ENCODE measurements at regions not wholly inside any gene's neighbourhood (a gene's known extent, or its start where the extent isn't known, plus 50 kb on each side); places are given as distances from the start of the nearest gene placed in this dataset.
"Not testable (repeated sequence)": the region's sequence is repeated elsewhere in the genome, so short reads cannot be mapped to it uniquely, and the experiment has no call there.

DNA sequence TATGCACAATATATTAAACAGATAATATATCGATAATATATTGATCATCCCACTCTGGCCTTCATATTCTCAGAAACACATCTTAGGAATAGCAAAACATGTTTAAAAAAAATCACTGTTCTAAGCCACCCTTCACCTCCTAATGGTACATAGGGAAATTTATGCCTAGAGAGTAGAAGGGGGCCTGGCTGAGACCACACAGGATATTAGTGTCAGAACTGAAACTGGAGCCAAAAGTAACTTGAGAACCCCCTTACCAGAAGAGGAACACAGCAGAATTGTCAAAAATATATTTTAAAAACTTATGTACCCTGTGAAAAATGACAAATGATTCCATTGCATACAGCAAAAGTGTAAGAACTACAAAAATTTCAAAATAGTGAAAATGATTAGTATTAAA is 173.1 kb downstream of the VSIG4 start:
- Histone ChIP-seq H3K27ac (ENCODE audit: low read length) (no peak overlapping the region), H3K9me3 (ENCODE audit: control insufficient read depth, insufficient read depth, low read length) (no peaks in the 10 kb centered on the region), H3K27me3 (ENCODE audit: control insufficient read depth, insufficient read depth, low read length) (no peaks in the 10 kb centered on the region), H3K36me3 (ENCODE audit: control insufficient read depth, insufficient read depth, low read length) (no peaks in the 10 kb centered on the region), H3K4me3 (ENCODE audit: low read length) (no peak overlapping the region), H3K4me1 (ENCODE audit: control insufficient read depth, insufficient read depth, low read length) (no peaks in the 10 kb centered on the region)
- DNase-seq (ENCODE audit: low read depth, low spot score): no peak
- no CpG with 5 or more reads among the region's 1 CpG for WGBS (ENCODE audit: insufficient coverage, insufficient read length)

DNA sequence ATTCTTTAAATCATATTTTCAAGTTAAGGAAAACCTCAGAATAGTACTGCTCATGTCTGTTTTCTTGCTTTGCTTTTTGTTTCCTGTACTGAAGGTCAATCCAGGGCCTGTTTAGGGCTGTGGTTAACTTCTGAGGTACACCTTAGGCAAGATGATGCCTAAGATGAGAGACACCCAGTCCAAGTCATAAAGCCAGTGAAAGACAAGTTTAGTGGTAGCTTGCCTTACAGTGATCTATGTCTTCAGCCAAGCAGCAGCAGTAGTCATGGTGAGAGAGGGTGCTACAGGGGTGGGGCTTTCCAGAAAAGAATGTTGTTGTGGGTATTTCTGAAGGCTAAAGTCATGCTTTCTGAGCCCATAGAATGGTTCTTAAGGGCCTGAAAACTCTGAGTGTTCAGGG is 173.7 kb downstream of the VSIG4 start:
- H3K9me3 ChIP-seq (ENCODE audit: control insufficient read depth, insufficient read depth, low read length): no peaks in the 10 kb centered on the region
- H3K27me3 ChIP-seq (ENCODE audit: control insufficient read depth, insufficient read depth, low read length): no peaks in the 10 kb centered on the region
- no peak overlapping the region for H3K4me3 ChIP-seq (ENCODE audit: low read length)
- H3K27ac ChIP-seq (ENCODE audit: low read length): no peak overlapping the region
- H3K4me1 ChIP-seq (ENCODE audit: control insufficient read depth, insufficient read depth, low read length): no peaks in the 10 kb centered on the region
- H3K36me3 ChIP-seq (ENCODE audit: control insufficient read depth, insufficient read depth, low read length): no peaks in the 10 kb centered on the region
- DNase-seq (ENCODE audit: low read depth, low spot score): no peak

DNA sequence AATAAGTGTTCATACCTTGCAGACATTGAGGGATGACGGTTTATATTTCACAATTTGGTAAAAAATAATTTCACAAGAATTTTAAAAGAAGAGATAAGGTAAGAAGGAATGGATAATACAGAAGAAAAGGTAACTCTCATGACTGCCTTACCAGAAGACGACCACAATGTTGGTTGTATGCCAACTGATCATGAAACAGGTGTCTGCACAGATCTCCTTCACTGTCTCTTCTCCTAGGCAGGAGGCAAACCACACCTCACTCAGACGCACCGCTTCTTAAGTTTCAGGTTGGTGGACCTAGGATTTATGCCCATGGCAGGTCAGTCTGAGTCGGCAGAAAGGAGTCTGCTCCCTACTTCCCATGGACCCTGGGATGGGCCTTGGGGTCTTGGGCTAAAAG is 177.2 kb downstream of the VSIG4 start:
- Histone ChIP-seq H3K4me3 (ENCODE audit: low read length) (no peak overlapping the region), H3K27ac (ENCODE audit: low read length) (no peak overlapping the region), H3K36me3 (ENCODE audit: control insufficient read depth, insufficient read depth, low read length) (no peaks in the 10 kb centered on the region), H3K27me3 (ENCODE audit: control insufficient read depth, insufficient read depth, low read length) (no peaks in the 10 kb centered on the region), H3K4me1 (ENCODE audit: control insufficient read depth, insufficient read depth, low read length) (no peaks in the 10 kb centered on the region), H3K9me3 (ENCODE audit: control insufficient read depth, insufficient read depth, low read length) (no peaks in the 10 kb centered on the region)
- WGBS (ENCODE audit: insufficient coverage, insufficient read length): no CpG with 5 or more reads among the region's 5 CpGs
- DNase-seq (ENCODE audit: low read depth, low spot score): no peak

DNA sequence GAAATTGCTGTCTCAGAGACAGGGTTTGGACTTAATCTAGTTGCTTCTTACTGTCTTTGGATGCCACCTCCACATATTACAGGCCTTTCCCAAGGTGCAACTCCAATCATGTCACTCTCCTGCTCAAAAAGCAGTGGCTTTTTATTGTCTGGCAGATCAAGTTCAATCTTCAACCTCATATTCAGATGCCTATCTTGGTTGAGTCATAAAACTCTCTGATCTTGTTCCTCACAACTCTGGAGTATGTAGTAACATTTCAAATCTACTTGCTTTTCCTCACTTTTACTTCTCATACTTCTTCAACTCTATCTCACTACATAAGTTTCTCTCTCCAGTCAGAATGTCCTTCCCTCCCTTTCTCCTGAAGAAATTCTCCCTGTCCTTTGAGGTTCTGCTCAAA is 180.6 kb downstream of the VSIG4 start:
- no peak for DNase-seq (ENCODE audit: low read depth, low spot score)
- Histone ChIP-seq H3K27ac (ENCODE audit: low read length) (no peak overlapping the region), H3K4me3 (ENCODE audit: low read length) (no peak overlapping the region), H3K9me3 (ENCODE audit: control insufficient read depth, insufficient read depth, low read length) (no peaks in the 10 kb centered on the region), H3K36me3 (ENCODE audit: control insufficient read depth, insufficient read depth, low read length) (no peaks in the 10 kb centered on the region), H3K27me3 (ENCODE audit: control insufficient read depth, insufficient read depth, low read length) (no peaks in the 10 kb centered on the region), H3K4me1 (ENCODE audit: control insufficient read depth, insufficient read depth, low read length) (no peaks in the 10 kb centered on the region)

DNA sequence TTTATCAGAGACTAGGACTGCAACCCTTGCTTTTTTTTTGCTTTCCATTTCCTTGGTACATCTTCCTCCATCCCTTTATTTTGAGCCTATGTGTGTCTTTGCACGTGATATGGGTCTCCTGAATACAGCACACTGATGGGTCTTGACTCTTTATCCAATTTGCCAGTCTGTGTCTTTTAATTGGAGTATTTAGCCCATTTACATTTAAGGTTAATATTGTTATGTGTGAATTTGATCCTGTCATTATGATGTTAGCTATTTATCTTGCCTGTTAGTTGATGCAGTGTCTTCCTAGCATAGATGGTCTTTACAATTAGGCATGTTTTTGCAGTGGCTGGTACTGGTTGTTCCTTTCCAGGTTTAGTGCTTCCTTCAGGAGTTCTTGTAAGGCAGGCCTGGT is 185.4 kb downstream of the VSIG4 start:
- H3K27me3 ChIP-seq (ENCODE audit: control insufficient read depth, insufficient read depth, low read length); H3K9me3 ChIP-seq (ENCODE audit: control insufficient read depth, insufficient read depth, low read length); DNase-seq (ENCODE audit: low read depth, low spot score); H3K4me3 ChIP-seq (ENCODE audit: low read length); H3K27ac ChIP-seq (ENCODE audit: low read length); H3K4me1 ChIP-seq (ENCODE audit: control insufficient read depth, insufficient read depth, low read length); H3K36me3 ChIP-seq (ENCODE audit: control insufficient read depth, insufficient read depth, low read length): not testable (repeated sequence)
- no CpG with 5 or more reads among the region's 1 CpG for WGBS (ENCODE audit: insufficient coverage, insufficient read length)

DNA sequence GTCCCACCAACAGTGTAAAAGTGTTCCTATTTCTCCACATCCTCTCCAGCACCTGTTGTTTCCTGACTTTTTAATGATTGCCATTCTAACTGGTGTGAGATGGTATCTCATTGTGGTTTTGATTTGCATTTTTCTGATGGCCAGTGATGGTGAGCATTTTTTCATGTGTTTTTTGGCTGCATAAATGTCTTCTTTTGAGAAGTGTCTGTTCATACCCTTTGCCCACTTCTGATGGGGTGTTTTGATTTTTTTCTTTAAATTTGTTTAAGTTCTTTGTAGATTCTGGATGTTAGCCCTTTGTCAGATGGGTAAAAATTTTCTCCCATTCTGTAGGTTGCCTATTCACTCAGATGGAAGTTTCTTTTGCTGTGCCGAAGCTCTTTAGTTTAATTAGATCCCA is 183.9 kb downstream of the MSN start:
- H3K9me3 ChIP-seq (ENCODE audit: control insufficient read depth, insufficient read depth, low read length); H3K27ac ChIP-seq (ENCODE audit: low read length); DNase-seq (ENCODE audit: low read depth, low spot score); H3K4me1 ChIP-seq (ENCODE audit: control insufficient read depth, insufficient read depth, low read length); H3K36me3 ChIP-seq (ENCODE audit: control insufficient read depth, insufficient read depth, low read length); H3K27me3 ChIP-seq (ENCODE audit: control insufficient read depth, insufficient read depth, low read length); H3K4me3 ChIP-seq (ENCODE audit: low read length): not testable (repeated sequence)
- WGBS (ENCODE audit: insufficient coverage, insufficient read length): no CpG with 5 or more reads among the region's 1 CpG

DNA sequence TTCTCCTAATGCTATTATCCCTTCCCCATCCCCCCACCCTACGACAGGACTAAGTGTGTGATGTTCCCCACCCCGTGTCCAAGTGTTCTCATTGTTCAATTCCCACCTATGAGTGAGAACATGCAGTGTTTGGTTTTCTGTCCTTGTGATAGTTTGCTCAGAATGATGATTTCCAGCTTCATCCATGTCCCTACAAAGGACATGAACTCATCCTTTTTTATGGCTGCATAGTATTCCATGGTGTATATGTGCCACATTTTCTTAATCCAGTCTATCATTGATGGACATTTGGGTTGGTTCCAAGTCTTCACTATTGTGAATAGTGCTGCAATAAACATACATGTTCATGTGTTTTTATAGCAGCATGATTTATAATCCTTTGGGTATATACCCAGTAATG is 183.4 kb downstream of the MSN start:
- not testable (repeated sequence) for H3K9me3 ChIP-seq (ENCODE audit: control insufficient read depth, insufficient read depth, low read length); H3K27me3 ChIP-seq (ENCODE audit: control insufficient read depth, insufficient read depth, low read length); H3K4me3 ChIP-seq (ENCODE audit: low read length); H3K27ac ChIP-seq (ENCODE audit: low read length); H3K36me3 ChIP-seq (ENCODE audit: control insufficient read depth, insufficient read depth, low read length); DNase-seq (ENCODE audit: low read depth, low spot score); H3K4me1 ChIP-seq (ENCODE audit: control insufficient read depth, insufficient read depth, low read length)
- WGBS (ENCODE audit: insufficient coverage, insufficient read length): no CpG with 5 or more reads among the region's 2 CpGs

DNA sequence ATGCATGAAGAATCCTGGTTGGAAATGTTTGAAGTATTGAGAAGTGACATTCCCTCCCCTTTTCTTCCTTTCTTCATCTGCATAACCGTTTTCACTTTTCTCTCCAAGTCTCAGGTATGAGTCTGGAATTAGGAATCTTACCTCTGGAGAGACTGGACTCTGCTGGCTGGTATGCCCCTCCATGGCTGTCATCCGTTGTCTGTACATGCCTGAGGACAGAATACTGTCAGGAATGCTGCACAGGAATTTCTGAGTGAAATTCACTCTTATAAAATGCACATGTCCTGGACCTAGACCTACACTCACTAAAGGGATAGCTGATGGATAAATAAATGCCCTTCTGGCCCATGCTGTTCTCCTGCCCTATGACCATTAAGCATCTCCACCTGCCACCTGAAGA is 179.5 kb downstream of the MSN start:
- DNase-seq (ENCODE audit: low read depth, low spot score): no peak
- WGBS (ENCODE audit: insufficient coverage, insufficient read length): no CpG with 5 or more reads among the region's 2 CpGs
- Histone ChIP-seq H3K27ac (ENCODE audit: low read length) (no peak overlapping the region), H3K36me3 (ENCODE audit: control insufficient read depth, insufficient read depth, low read length) (no peaks in the 10 kb centered on the region), H3K9me3 (ENCODE audit: control insufficient read depth, insufficient read depth, low read length) (no peaks in the 10 kb centered on the region), H3K4me1 (ENCODE audit: control insufficient read depth, insufficient read depth, low read length) (no peaks in the 10 kb centered on the region), H3K27me3 (ENCODE audit: control insufficient read depth, insufficient read depth, low read length) (no peaks in the 10 kb centered on the region), H3K4me3 (ENCODE audit: low read length) (no peak overlapping the region)

DNA sequence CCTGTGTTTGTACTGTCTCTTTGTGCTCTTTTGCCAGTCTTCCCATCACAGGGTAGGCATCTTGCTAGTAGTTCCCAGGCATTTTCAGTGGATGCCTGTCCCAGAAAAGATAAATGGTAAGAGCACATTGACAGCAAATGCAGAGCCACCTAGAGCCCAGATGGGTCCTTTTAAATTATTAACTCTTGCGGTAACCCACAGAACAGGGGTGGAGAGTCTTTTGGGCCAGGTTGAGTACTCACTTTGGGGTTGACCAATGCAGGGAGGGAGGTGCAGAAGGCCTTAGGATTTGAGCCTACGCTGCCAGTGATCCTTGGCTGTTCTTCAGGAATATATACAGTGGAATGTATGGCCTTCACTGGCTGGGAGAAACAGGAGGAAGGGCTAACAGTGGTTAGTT is 173.8 kb downstream of the MSN start:
- no CpG with 5 or more reads among the region's 2 CpGs for whole genome bisulfite sequencing (ENCODE audit: insufficient coverage, insufficient read length)
- no peaks in the 10 kb centered on the region for H3K4me1 ChIP-seq (ENCODE audit: control insufficient read depth, insufficient read depth, low read length)
- H3K4me3 ChIP-seq (ENCODE audit: low read length): no peak overlapping the region
- no peak for DNase-seq (ENCODE audit: low read depth, low spot score)
- H3K27ac ChIP-seq (ENCODE audit: low read length): no peak overlapping the region
- no peaks in the 10 kb centered on the region for H3K36me3 ChIP-seq (ENCODE audit: control insufficient read depth, insufficient read depth, low read length)
- no peaks in the 10 kb centered on the region for H3K9me3 ChIP-seq (ENCODE audit: control insufficient read depth, insufficient read depth, low read length)
- no peaks in the 10 kb centered on the region for H3K27me3 ChIP-seq (ENCODE audit: control insufficient read depth, insufficient read depth, low read length)

DNA sequence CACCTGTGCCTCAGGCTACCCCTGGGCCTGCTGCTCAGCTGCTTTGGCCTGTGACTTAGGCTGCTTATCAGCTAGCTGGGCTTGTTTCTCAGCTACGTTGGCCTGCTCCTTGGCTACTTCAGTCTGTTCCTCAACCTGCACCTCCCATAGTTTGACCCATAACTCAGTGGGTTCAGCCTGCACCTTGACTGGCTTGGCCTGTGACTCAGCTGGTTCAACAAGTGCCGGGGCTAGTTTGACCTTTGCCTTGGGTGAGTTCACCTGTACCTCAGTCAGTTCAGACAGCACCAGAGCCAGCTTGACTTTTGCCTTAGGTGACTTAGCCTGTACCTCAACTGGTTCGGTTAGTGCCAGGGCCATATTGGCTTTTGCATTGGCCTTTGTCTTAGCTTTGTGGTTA is 171.2 kb downstream of the MSN start:
- Histone ChIP-seq H3K4me1 (ENCODE audit: control insufficient read depth, insufficient read depth, low read length) (no peaks in the 10 kb centered on the region), H3K27ac (ENCODE audit: low read length) (no peak overlapping the region), H3K9me3 (ENCODE audit: control insufficient read depth, insufficient read depth, low read length) (no peaks in the 10 kb centered on the region), H3K4me3 (ENCODE audit: low read length) (no peak overlapping the region), H3K27me3 (ENCODE audit: control insufficient read depth, insufficient read depth, low read length) (no peaks in the 10 kb centered on the region), H3K36me3 (ENCODE audit: control insufficient read depth, insufficient read depth, low read length) (no peaks in the 10 kb centered on the region)
- DNase-seq (ENCODE audit: low read depth, low spot score): no peak
- WGBS (ENCODE audit: insufficient coverage, insufficient read length): no CpG with 5 or more reads among the region's 3 CpGs

DNA sequence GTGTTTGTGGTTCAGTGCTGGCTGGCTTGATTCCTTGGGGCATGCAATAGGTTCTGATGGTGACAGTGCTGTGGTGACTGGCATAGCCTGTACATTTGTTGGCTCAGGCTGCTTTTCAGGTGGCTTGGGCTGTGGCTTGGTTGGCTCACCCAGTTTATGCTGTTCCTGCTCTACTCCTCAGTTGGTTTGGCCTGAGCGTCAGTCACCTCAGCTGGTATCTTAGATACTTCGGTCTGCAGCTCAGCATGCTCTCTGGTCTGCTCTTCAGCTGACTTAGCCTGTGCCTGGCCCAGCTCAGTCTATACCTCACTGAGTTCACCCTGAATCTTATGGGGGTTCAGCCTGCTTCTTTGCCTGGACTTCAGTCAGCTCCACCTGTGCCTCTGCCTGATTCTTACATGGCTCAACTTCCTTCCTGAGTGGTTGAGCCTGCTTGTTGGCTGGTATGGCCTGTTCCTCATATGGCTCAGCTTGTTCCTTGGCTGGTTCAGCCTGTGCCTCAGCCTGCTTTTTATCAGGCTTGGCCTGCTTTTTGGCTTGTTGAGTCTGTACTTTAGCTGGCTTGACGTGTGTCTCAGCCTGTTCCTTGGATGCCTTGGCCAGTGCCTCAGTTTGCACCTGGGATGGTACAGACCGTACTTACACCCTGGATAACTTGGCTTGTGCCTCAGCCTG is 170.6 kb downstream of the MSN start:
- WGBS (ENCODE audit: insufficient coverage, insufficient read length): no CpG with 5 or more reads among the region's 4 CpGs
- Histone ChIP-seq H3K27ac (ENCODE audit: low read length) (no peak overlapping the region), H3K9me3 (ENCODE audit: control insufficient read depth, insufficient read depth, low read length) (no peaks in the 10 kb centered on the region)

More for the DNA sequence above, 170.6 kb downstream of the MSN start:
- no peaks in the 10 kb centered on the region for H3K4me1 ChIP-seq (ENCODE audit: control insufficient read depth, insufficient read depth, low read length)
- no peak for DNase-seq (ENCODE audit: low read depth, low spot score)
- no peaks in the 10 kb centered on the region for H3K36me3 ChIP-seq (ENCODE audit: control insufficient read depth, insufficient read depth, low read length)
- H3K4me3 ChIP-seq (ENCODE audit: low read length): no peak overlapping the region
- H3K27me3 ChIP-seq (ENCODE audit: control insufficient read depth, insufficient read depth, low read length): no peaks in the 10 kb centered on the region

Measured in iPS DF 6.9 (cell line).